GM21737 (cell line): ENCODE measurements at regions not wholly inside any gene's neighbourhood (a gene's known extent, or its start where the extent isn't known, plus 50 kb on each side); places are given as distances from the start of the nearest gene placed in this dataset.

Experiments
- ATAC-seq: cut with Tn5 transposase; IDR thresholded peaks from one replicate; pipeline ENCODE4 v1.9.1; 2021; ENCODE audit warnings: mild to moderate bottlenecking, moderate library complexity; ENCODE audit not compliant: unreplicated experiment

- ATAC-seq, result no peak
Observed at GRCh38 chr5:50963971-50964745, 297.7 kb downstream of the PARP8 start.

- no peak for ATAC-seq
Observed at GRCh38 chr5:50964746-50965653, 298.6 kb downstream of the PARP8 start.

- no peak for ATAC-seq
Observed at GRCh38 chr5:50965654-50966375, 299.4 kb downstream of the PARP8 start.

GRCh38 chr5:50967009-50967562, 300.6 kb downstream of the PARP8 start:
- ATAC-seq, result no peak

GRCh38 chr5:50967563-50968355, 301.3 kb downstream of the PARP8 start:
- ATAC-seq, result no peak

- ATAC-seq, result no peak
Observed at GRCh38 chr5:50968356-50969149, 302.1 kb downstream of the PARP8 start.

GRCh38 chr5:50969151-50970031, 303.0 kb downstream of the PARP8 start:
- no peak for ATAC-seq

GRCh38 chr5:50975840-50976239, 309.4 kb downstream of the PARP8 start:
- ATAC-seq, result no peak

- no peak for ATAC-seq
Observed at GRCh38 chr5:50978924-50979323, 312.5 kb downstream of the PARP8 start.

GRCh38 chr5:50984640-50985039, 318.2 kb downstream of the PARP8 start:
- no peak for ATAC-seq

- no peak for ATAC-seq
Observed at GRCh38 chr5:50990296-50990924, 324.0 kb downstream of the PARP8 start.

GRCh38 chr5:50995285-50995942, 329.0 kb downstream of the PARP8 start:
- ATAC-seq, result no peak

- no peak for ATAC-seq
Observed at GRCh38 chr5:51001227-51001923, 334.9 kb downstream of the PARP8 start.

GRCh38 chr5:51002368-51002767, 335.9 kb downstream of the PARP8 start:
- no peak for ATAC-seq

GRCh38 chr5:51013036-51013435, 346.6 kb downstream of the PARP8 start:
- ATAC-seq, result no peak

GRCh38 chr5:51018423-51018822, 352.0 kb downstream of the PARP8 start:
- ATAC-seq, result no peak

GRCh38 chr5:51024263-51024662, 357.8 kb downstream of the PARP8 start:
- no peak for ATAC-seq
